Subcutaneous abdominal adipose tissue (tissue), 5 donors: ENCODE measurements at regions not wholly inside any gene's neighbourhood (a gene's known extent, or its start where the extent isn't known, plus 50 kb on each side); places are given as distances from the start of the nearest gene placed in this dataset.
A peak's percentile ranks its signal among the peaks of the same experiment; 100 is the strongest.
"Not testable (repeated sequence)": the region's sequence is repeated elsewhere in the genome, so short reads cannot be mapped to it uniquely, and the experiment has no call there.

Source experiments
- H3K27ac ChIP-seq: one replicate; pipeline ENCODE4 v1.7.0; 2013; ENCODE audit warnings: low read depth, mild to moderate bottlenecking, inconsistent platforms, low read length, moderate library complexity
- H3K27me3 ChIP-seq, 5 donors: one replicate each; pipeline ENCODE4 v1.7.0; 2013; ENCODE audit warnings: low read length in 5 of 5, inconsistent platforms in 1 of 5; ENCODE audit not compliant: control insufficient read depth in 5 of 5, insufficient read depth in 4 of 5
- H3K36me3 ChIP-seq, 5 donors: one replicate each; pipeline ENCODE4 v1.7.0; 2013; ENCODE audit warnings: low read length in 5 of 5; ENCODE audit not compliant: control insufficient read depth in 5 of 5, insufficient read depth in 5 of 5
- H3K4me1 ChIP-seq, 5 donors: one replicate each; pipeline ENCODE4 v1.7.0; 2013; ENCODE audit warnings: low read length in 5 of 5, mild to moderate bottlenecking in 3 of 5, moderate library complexity in 1 of 5; ENCODE audit not compliant: control insufficient read depth in 5 of 5, insufficient read depth in 5 of 5
- H3K4me3 ChIP-seq, 5 donors: one replicate each; pipeline ENCODE4 v1.7.0; 2013; ENCODE audit warnings: low read length in 5 of 5, low read depth in 1 of 5
- H3K9ac ChIP-seq, 5 donors: one replicate each; pipeline ENCODE4 v1.7.0; 2013; ENCODE audit warnings: low read length in 5 of 5, mild to moderate bottlenecking in 4 of 5, moderate library complexity in 3 of 5
- H3K9me3 ChIP-seq, 5 donors: one replicate each; pipeline ENCODE4 v1.7.0; 2013; ENCODE audit warnings: low read length in 5 of 5; ENCODE audit not compliant: control insufficient read depth in 5 of 5
- donor health status: healthy.
- donor health status: healthy.
- donor health status: healthy.
- donor health status: healthy.
- donor health status: healthy.

GRCh38 chr6:113699239-113699638 is 157.9 kb upstream of the MARCKS start:
- Histone ChIP-seq H3K4me3 (no peak overlapping the region), H3K27me3 (no peaks in the 10 kb centered on the region), H3K4me1 (peaks cover 0 to 17% (median 6%) of the 10 kb centered on the region in 5 donors), H3K36me3 (no peaks in the 10 kb centered on the region), H3K27ac (no peak overlapping the region), H3K9me3 (no peaks in the 10 kb centered on the region), H3K9ac (no peak overlapping the region)

DNA sequence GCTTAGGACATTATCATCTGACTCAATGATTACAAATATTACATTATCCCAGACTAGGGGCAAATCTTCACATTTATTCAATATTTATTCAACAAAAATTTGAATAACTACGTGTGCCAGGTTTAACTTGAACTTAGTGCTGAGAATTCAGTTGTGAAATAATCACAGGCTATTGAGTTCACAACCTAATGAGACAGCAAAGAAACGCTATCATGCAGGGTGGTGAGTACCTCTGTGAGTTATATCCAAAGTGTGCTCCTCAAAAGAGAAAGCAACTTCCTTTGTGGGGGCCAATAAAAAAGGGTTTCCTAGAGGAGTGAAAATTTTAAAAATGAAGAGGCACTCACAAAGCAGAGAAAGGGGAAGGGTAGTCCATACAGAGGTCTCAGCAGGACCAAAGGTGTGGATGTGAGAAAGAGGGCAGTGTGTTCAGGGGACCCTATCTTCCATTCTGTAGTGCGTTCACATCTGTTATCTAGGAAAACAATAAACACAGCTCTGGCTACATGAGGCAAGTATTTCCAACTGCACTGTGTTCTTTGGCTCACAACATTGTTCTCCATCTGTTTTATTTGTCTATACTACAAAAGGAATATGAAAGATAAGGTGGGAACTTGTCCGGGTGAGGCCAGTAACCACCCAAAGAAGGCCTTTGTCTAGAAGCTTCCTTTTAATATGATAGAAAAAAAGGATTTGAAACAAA is 155.4 kb upstream of the MARCKS start:
- no peak overlapping the region for H3K4me3 ChIP-seq
- H3K4me1 ChIP-seq = peaks cover 0 to 11% (median 0%) of the 10 kb centered on the region in 5 donors
- no peaks in the 10 kb centered on the region for H3K36me3 ChIP-seq
- no peaks in the 10 kb centered on the region for H3K27me3 ChIP-seq
- no peak overlapping the region for H3K9ac ChIP-seq
- no peaks in the 10 kb centered on the region for H3K9me3 ChIP-seq
- H3K27ac ChIP-seq = no peak overlapping the region

GRCh38 chr6:113707194-113707593 is 150.0 kb upstream of the MARCKS start:
- Histone ChIP-seq H3K4me3 (no peak overlapping the region), H3K27ac (no peak overlapping the region), H3K9me3 (no peaks in the 10 kb centered on the region), H3K4me1 (peaks cover 0 to 2% (median 0%) of the 10 kb centered on the region in 5 donors), H3K9ac (no peak overlapping the region), H3K36me3 (no peaks in the 10 kb centered on the region), H3K27me3 (no peaks in the 10 kb centered on the region)

DNA sequence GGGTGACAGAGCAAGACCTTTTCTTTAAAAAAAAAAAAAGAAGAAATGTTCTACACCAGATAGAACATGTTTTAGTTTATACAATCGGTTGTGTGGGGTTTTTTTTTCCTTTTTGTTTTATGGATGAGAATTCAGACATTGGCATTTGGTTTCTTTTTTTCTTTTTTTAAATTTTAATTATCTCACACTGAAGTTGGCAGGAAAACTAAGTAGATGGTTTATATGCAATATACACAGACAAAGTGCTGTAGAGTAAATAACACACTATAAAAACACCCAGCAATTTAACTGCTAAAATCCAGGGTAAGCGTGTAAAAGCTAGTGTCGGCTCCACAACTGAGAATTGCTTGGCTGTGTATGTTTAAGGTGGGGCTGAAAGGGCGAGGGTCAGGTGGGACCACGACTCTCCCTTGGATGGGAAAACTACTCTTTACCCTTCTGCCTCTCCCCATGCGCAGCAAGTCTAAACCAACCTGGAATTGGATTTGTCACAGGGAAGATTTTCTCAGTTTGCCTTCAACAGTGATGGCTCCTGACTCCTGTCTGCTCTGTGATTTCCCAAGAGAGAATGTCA is 147.1 kb upstream of the MARCKS start:
- H3K36me3 ChIP-seq = no peaks in the 10 kb centered on the region
- H3K9me3 ChIP-seq = no peaks in the 10 kb centered on the region
- no peaks in the 10 kb centered on the region for H3K27me3 ChIP-seq
- no peak overlapping the region for H3K4me3 ChIP-seq
- no peak overlapping the region for H3K27ac ChIP-seq
- H3K4me1 ChIP-seq = peaks cover 0 to 2% (median 0%) of the 10 kb centered on the region in 5 donors
- H3K9ac ChIP-seq = no peak overlapping the region

DNA sequence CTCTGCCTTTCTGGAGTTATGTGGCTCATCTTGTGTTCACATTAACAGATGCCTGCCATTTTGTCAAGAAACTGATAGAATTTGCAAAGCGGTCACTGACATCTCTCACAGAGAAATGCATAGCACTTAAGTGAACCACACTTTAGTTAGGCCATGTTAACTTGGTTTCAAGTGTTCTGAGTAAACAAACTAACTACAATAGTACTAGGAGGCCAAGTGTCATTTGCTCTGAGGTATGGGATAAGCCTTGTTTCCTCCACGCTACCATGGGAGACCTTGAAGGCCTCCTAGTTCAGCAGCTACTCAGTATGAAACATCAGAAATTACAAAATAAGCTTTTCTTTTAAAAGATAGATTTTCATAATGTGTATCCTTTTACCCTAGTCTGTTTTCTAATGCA is 143.5 kb upstream of the MARCKS start:
- no peaks in the 10 kb centered on the region for H3K4me1 ChIP-seq
- H3K36me3 ChIP-seq = no peaks in the 10 kb centered on the region
- no peaks in the 10 kb centered on the region for H3K9me3 ChIP-seq
- no peak overlapping the region for H3K4me3 ChIP-seq
- no peak overlapping the region for H3K9ac ChIP-seq
- no peak overlapping the region for H3K27ac ChIP-seq
- H3K27me3 ChIP-seq = no peaks in the 10 kb centered on the region

GRCh38 chr6:113718588-113718987 is 138.6 kb upstream of the MARCKS start:
- H3K36me3 ChIP-seq = no peaks in the 10 kb centered on the region
- no peak overlapping the region for H3K27ac ChIP-seq
- H3K4me1 ChIP-seq = peaks cover 0 to 4% (median 0%) of the 10 kb centered on the region in 5 donors
- no peaks in the 10 kb centered on the region for H3K9me3 ChIP-seq
- no peaks in the 10 kb centered on the region for H3K27me3 ChIP-seq
- H3K9ac ChIP-seq = no peak overlapping the region
- no peak overlapping the region for H3K4me3 ChIP-seq

DNA sequence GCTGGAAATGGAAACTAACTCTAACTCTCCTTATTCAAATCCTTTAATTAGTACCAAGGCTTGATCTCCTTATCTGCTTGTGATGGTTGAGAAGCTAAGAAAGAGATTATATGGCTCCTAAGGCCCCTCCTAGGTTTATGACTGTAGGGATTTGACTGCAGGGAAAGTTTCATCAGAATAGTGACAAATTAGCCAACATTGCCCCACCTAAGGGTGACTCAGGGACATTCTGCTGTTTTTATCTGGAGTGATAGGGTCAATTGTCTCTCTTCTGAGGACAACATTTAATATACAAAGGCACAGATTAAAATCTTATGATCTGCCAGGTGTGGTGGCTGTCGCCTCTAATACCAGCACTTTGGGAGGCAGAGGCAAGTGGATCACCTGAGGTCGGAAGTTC is 138.1 kb upstream of the MARCKS start:
- Histone ChIP-seq H3K4me1 (peaks cover 0 to 4% (median 0%) of the 10 kb centered on the region in 5 donors), H3K27me3 (no peaks in the 10 kb centered on the region), H3K27ac (no peak overlapping the region), H3K9me3 (no peaks in the 10 kb centered on the region), H3K9ac (no peak overlapping the region), H3K36me3 (no peaks in the 10 kb centered on the region), H3K4me3 (no peak overlapping the region)

DNA sequence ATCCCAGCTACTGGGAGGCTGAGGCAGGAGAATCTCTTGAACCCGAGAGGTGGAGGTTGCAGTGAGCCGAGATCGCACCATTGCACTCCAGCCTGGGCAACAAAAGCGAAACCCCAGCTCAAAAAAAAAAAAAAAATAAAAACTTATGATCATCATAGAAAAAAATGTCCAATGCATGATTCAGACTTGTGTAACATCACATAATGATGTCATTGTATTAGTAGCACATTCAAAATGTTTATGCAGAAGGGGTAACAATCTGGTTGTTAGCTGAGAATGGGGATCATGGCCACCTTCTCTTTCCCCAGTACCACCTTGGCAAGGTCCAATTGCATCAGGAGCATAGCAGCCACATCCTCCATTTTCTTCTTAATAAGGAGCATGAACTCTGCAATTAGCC is 137.6 kb upstream of the MARCKS start:
- H3K27me3 ChIP-seq = no peaks in the 10 kb centered on the region
- H3K9me3 ChIP-seq = no peaks in the 10 kb centered on the region
- H3K27ac ChIP-seq = no peak overlapping the region
- H3K4me3 ChIP-seq = no peak overlapping the region
- H3K36me3 ChIP-seq = no peaks in the 10 kb centered on the region
- no peak overlapping the region for H3K9ac ChIP-seq
- H3K4me1 ChIP-seq = peaks cover 0 to 4% (median 0%) of the 10 kb centered on the region in 5 donors

DNA sequence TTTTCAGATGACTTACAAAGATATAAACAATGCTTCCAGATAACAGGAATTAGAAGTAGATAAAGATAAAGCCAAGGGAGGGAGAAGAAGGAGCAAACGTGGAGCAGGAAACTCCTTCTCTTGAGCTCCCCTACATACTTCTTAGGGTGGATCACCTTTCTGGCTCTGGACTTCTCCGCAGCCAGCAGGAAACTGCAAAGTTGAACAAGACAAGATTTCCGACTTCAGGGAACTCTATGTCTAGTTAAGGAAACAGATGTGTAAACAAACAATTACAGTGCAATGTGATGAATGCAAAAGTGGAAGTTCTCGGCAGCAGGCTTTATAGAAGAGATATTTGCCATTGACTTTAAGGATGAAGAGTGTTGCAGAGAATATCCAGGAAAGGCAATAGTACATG is 134.0 kb upstream of the MARCKS start:
- peaks cover 0 to 4% (median 0%) of the 10 kb centered on the region in 5 donors for H3K4me1 ChIP-seq
- no peaks in the 10 kb centered on the region for H3K9me3 ChIP-seq
- H3K4me3 ChIP-seq = peak overlapping the region in 1 of 5 donors; percentile 15
- H3K27me3 ChIP-seq = no peaks in the 10 kb centered on the region
- H3K9ac ChIP-seq = no peak overlapping the region
- H3K36me3 ChIP-seq = no peaks in the 10 kb centered on the region
- H3K27ac ChIP-seq = no peak overlapping the region

- not testable (repeated sequence) for H3K4me3 ChIP-seq, H3K27me3 ChIP-seq, H3K9ac ChIP-seq, H3K9me3 ChIP-seq, H3K27ac ChIP-seq, H3K36me3 ChIP-seq, H3K4me1 ChIP-seq
Measured at GRCh38 chr6:113724927-113725326, 132.2 kb upstream of the MARCKS start.
